Osteoblast (primary cell): ENCODE measurements at regions not wholly inside any gene's neighbourhood (a gene's known extent, or its start where the extent isn't known, plus 50 kb on each side); places are given as distances from the start of the nearest gene placed in this dataset.

ENCODE experiments used
- DNase-seq: peaks from one replicate; pipeline ENCODE4 v3.0.0; 2011; ENCODE audit warnings: low spot score, mixed read lengths; ENCODE audit not compliant: insufficient read length; ENCODE audit errors: missing footprints
- H2AFZ ChIP-seq: 2 replicates; pipeline ENCODE4 v1.6.0; 2011; ENCODE audit warnings: mild to moderate bottlenecking, low read length
- H3K27ac ChIP-seq: 2 replicates; pipeline ENCODE4 v1.5.1; 2011; ENCODE audit warnings: mild to moderate bottlenecking, low read depth, low read length, moderate library complexity
- H3K27me3 ChIP-seq: 2 replicates; pipeline ENCODE4 v1.6.0; 2012; ENCODE audit warnings: mild to moderate bottlenecking, control low read depth, inconsistent platforms, low read length, moderate library complexity; ENCODE audit not compliant: insufficient read depth
- H3K36me3 ChIP-seq: 2 replicates; pipeline ENCODE4 v1.5.1; 2011; ENCODE audit warnings: mild to moderate bottlenecking, low read length, control low read depth, moderate library complexity; ENCODE audit not compliant: insufficient read depth
- H3K4me1 ChIP-seq: 2 replicates; pipeline ENCODE4 v1.5.1; 2011; ENCODE audit warnings: mild to moderate bottlenecking, low read length, control low read depth, moderate library complexity; ENCODE audit not compliant: insufficient read depth
- H3K4me2 ChIP-seq: 2 replicates; pipeline ENCODE4 v1.6.0; 2011; ENCODE audit warnings: mild to moderate bottlenecking, low read length; ENCODE audit not compliant: insufficient read depth
- H3K4me3 ChIP-seq: fragments of 200-600 bp; sonication (generic); 3 replicates; pipeline ENCODE4 v1.5.1; 2012; ENCODE audit warnings: mild to moderate bottlenecking, low read length, inconsistent platforms; ENCODE audit not compliant: insufficient read depth
- H3K79me2 ChIP-seq: 2 replicates; pipeline ENCODE4 v1.6.0; 2012; ENCODE audit warnings: mild to moderate bottlenecking, low read length, control low read depth, inconsistent platforms; ENCODE audit not compliant: insufficient read depth
- H3K9me3 ChIP-seq: 2 replicates; pipeline ENCODE4 v1.5.1; 2011; ENCODE audit warnings: low read depth, low read length, control low read depth
- H4K20me1 ChIP-seq: 2 replicates; pipeline ENCODE4 v1.6.0; 2012; ENCODE audit warnings: mild to moderate bottlenecking, low read length, control low read depth; ENCODE audit not compliant: insufficient read depth
- TF ChIP-seq, protein P1 (sequence below): IDR thresholded peaks from 2 replicates; pipeline ENCODE4 v1.5.1; 2011; ENCODE audit warnings: mild to moderate bottlenecking, low read depth, low read length, moderate library complexity; ENCODE audit errors: extremely low read depth

DNA sequence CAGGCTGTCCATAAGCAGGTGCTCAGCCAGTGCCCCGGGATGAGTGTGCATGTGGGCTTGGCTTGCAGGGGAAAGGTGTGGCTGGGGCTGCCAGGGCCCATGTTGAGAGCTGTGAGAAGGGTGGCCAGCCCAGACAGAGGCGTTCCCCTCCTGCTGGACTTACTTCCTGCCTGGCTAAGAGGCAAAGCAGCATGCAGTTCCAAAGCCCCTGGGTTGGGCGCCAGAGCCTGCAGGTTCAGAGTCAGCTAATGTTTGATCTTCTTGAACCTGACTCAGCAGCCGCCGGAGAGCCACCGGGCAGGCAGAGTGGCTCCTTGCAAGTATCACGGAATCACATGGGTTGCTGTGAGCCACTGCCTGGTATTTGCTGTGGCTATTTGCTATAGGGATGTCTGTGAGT lies 168.4 kb upstream of the MAP1B start:
- Histone ChIP-seq H3K27ac (no peak overlapping the region), H3K27me3 (peaks cover 19% of the 10 kb centered on the region), H3K9me3 (no peaks in the 10 kb centered on the region), H3K36me3 (no peaks in the 10 kb centered on the region), H3K4me2 (no peak overlapping the region), H2AFZ (no peak overlapping the region), H4K20me1 (no peaks in the 10 kb centered on the region), H3K4me3 (no peak overlapping the region), H3K79me2 (no peaks in the 10 kb centered on the region), H3K4me1 (no peaks in the 10 kb centered on the region)
- no peak for DNase-seq
- TF ChIP-seq, protein P1, sequence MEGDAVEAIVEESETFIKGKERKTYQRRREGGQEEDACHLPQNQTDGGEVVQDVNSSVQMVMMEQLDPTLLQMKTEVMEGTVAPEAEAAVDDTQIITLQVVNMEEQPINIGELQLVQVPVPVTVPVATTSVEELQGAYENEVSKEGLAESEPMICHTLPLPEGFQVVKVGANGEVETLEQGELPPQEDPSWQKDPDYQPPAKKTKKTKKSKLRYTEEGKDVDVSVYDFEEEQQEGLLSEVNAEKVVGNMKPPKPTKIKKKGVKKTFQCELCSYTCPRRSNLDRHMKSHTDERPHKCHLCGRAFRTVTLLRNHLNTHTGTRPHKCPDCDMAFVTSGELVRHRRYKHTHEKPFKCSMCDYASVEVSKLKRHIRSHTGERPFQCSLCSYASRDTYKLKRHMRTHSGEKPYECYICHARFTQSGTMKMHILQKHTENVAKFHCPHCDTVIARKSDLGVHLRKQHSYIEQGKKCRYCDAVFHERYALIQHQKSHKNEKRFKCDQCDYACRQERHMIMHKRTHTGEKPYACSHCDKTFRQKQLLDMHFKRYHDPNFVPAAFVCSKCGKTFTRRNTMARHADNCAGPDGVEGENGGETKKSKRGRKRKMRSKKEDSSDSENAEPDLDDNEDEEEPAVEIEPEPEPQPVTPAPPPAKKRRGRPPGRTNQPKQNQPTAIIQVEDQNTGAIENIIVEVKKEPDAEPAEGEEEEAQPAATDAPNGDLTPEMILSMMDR: no peak

GRCh38 chr5:71939452-71940230 lies 167.6 kb upstream of the MAP1B start:
- Histone ChIP-seq H3K27ac (no peak overlapping the region), H4K20me1 (no peaks in the 10 kb centered on the region), H3K4me2 (no peak overlapping the region), H3K4me3 (no peak overlapping the region), H2AFZ (peak overlapping the region; percentile 15), H3K4me1 (no peaks in the 10 kb centered on the region), H3K27me3 (peaks cover 26% of the 10 kb centered on the region), H3K9me3 (no peaks in the 10 kb centered on the region), H3K79me2 (no peaks in the 10 kb centered on the region), H3K36me3 (no peaks in the 10 kb centered on the region)
- no peak for DNase-seq
- TF ChIP-seq, protein P1: no peak

GRCh38 chr5:71943874-71944273 lies 163.4 kb upstream of the MAP1B start:
- H4K20me1 ChIP-seq: no peaks in the 10 kb centered on the region
- DNase-seq: no peak
- no peaks in the 10 kb centered on the region for H3K9me3 ChIP-seq
- H3K4me2 ChIP-seq: no peak overlapping the region
- H3K36me3 ChIP-seq: no peaks in the 10 kb centered on the region
- no peak overlapping the region for H2AFZ ChIP-seq
- no peaks in the 10 kb centered on the region for H3K79me2 ChIP-seq
- H3K27me3 ChIP-seq: peaks cover 36% of the 10 kb centered on the region
- no peak overlapping the region for H3K27ac ChIP-seq
- H3K4me3 ChIP-seq: no peak overlapping the region
- TF ChIP-seq, protein P1: no peak
- no peaks in the 10 kb centered on the region for H3K4me1 ChIP-seq

- H3K4me1 ChIP-seq: no peaks in the 10 kb centered on the region
- no peaks in the 10 kb centered on the region for H3K79me2 ChIP-seq
- H3K27ac ChIP-seq: no peak overlapping the region
- H3K4me3 ChIP-seq: no peak overlapping the region
- no peaks in the 10 kb centered on the region for H3K9me3 ChIP-seq
- no peak for DNase-seq
- H3K4me2 ChIP-seq: no peak overlapping the region
- TF ChIP-seq, protein P1: no peak
- no peaks in the 10 kb centered on the region for H4K20me1 ChIP-seq
- no peak overlapping the region for H2AFZ ChIP-seq
- H3K27me3 ChIP-seq: peaks cover 36% of the 10 kb centered on the region
- no peaks in the 10 kb centered on the region for H3K36me3 ChIP-seq
Observed at GRCh38 chr5:71945436-71945835, 161.8 kb upstream of the MAP1B start.
